ENCODE measurements at regions not wholly inside any gene's neighbourhood (a gene's known extent, or its start where the extent isn't known, plus 50 kb on each side); places are given as distances from the start of the nearest gene placed in this dataset.

DNA sequence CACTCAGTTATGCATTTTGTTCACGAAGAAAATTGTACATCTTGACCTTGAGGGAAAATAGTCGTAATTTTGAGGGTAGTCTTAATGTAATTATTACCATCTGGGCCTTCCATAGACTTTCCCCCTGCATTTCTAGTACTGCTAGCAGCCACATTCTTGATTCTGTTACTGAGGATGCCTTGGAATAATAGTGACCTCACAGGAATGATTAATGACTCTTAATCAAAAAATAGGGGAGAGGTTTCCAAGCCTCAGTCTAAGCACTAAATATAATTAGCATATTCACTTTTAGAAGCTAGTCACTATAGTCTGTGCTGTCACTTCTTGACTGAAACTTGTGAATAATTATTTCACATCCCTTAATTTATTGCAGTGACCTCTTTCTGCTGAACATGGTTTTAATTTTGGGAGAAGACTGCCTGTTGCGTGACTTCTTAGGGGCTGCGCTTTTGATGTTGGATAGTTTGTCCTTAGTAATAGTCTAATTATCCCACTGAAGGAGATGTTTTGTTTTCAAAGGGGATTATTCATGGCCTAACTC lies 400.5 kb downstream of the ADAMTS20 start:
- DNase-seq (ENCODE audit: low read depth, low spot score) (no peak), ATAC-seq (no peak)
- no peaks in the 10 kb centered on the region for H3K9me2 ChIP-seq (ENCODE audit: insufficient read depth)
- no peaks in the 10 kb centered on the region for H3K36me3 ChIP-seq (ENCODE audit: control insufficient read depth in 1 of 2, insufficient read depth in 2 of 2, low read length in 2 of 2)
- no peak overlapping the region for H3K4me2 ChIP-seq (ENCODE audit: low read length)
- no peaks in the 10 kb centered on the region for H3K27me3 ChIP-seq (ENCODE audit: insufficient read depth, low read length)
- H3K9me3 ChIP-seq (ENCODE audit: control insufficient read depth in 1 of 2, insufficient read depth in 1 of 2, low read depth in 1 of 2, low read length in 2 of 2): no peaks in the 10 kb centered on the region
- TF ChIP-seq SRF (IDR thresholded peaks at IDR 0.05; ENCODE audit: low read depth) (no peak), FOSL1 (IDR thresholded peaks at IDR 0.05; ENCODE audit: low read depth) (no peak), EZH2 (IDR thresholded peaks at IDR 0.05) (no peak), ZNF274 (IDR thresholded peaks at IDR 0.05; ENCODE audit: low read depth, low read length) (no peak), CBX3 (IDR thresholded peaks at IDR 0.05; ENCODE audit: low read depth) (no peak), SIN3A (IDR thresholded peaks at IDR 0.05; ENCODE audit: low read depth) (no peak), TCF7L2 (IDR thresholded peaks at IDR 0.05; ENCODE audit: borderline replicate concordance, extremely low read depth, insufficient read depth, insufficient read length) (no peak), ELF1 (IDR thresholded peaks at IDR 0.05; ENCODE audit: borderline replicate concordance, low read depth) (no peak), POLR2AphosphoS5 (IDR thresholded peaks at IDR 0.05; ENCODE audit: low read depth, low read length) (no peak), CEBPB (IDR thresholded peaks at IDR 0.05; ENCODE audit: low read depth) (no peak), YY1 (IDR thresholded peaks at IDR 0.05; ENCODE audit: extremely low read depth, insufficient replicate concordance, low read depth, low read length) (no peak)
- TF ChIP-seq, protein P1, sequence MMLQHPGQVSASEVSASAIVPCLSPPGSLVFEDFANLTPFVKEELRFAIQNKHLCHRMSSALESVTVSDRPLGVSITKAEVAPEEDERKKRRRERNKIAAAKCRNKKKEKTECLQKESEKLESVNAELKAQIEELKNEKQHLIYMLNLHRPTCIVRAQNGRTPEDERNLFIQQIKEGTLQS (IDR thresholded peaks at IDR 0.05): no peak
- TF ChIP-seq, protein P2, sequence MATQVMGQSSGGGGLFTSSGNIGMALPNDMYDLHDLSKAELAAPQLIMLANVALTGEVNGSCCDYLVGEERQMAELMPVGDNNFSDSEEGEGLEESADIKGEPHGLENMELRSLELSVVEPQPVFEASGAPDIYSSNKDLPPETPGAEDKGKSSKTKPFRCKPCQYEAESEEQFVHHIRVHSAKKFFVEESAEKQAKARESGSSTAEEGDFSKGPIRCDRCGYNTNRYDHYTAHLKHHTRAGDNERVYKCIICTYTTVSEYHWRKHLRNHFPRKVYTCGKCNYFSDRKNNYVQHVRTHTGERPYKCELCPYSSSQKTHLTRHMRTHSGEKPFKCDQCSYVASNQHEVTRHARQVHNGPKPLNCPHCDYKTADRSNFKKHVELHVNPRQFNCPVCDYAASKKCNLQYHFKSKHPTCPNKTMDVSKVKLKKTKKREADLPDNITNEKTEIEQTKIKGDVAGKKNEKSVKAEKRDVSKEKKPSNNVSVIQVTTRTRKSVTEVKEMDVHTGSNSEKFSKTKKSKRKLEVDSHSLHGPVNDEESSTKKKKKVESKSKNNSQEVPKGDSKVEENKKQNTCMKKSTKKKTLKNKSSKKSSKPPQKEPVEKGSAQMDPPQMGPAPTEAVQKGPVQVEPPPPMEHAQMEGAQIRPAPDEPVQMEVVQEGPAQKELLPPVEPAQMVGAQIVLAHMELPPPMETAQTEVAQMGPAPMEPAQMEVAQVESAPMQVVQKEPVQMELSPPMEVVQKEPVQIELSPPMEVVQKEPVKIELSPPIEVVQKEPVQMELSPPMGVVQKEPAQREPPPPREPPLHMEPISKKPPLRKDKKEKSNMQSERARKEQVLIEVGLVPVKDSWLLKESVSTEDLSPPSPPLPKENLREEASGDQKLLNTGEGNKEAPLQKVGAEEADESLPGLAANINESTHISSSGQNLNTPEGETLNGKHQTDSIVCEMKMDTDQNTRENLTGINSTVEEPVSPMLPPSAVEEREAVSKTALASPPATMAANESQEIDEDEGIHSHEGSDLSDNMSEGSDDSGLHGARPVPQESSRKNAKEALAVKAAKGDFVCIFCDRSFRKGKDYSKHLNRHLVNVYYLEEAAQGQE (IDR thresholded peaks at IDR 0.05; ENCODE audit: low read depth): no peak
- TF ChIP-seq, protein P3, sequence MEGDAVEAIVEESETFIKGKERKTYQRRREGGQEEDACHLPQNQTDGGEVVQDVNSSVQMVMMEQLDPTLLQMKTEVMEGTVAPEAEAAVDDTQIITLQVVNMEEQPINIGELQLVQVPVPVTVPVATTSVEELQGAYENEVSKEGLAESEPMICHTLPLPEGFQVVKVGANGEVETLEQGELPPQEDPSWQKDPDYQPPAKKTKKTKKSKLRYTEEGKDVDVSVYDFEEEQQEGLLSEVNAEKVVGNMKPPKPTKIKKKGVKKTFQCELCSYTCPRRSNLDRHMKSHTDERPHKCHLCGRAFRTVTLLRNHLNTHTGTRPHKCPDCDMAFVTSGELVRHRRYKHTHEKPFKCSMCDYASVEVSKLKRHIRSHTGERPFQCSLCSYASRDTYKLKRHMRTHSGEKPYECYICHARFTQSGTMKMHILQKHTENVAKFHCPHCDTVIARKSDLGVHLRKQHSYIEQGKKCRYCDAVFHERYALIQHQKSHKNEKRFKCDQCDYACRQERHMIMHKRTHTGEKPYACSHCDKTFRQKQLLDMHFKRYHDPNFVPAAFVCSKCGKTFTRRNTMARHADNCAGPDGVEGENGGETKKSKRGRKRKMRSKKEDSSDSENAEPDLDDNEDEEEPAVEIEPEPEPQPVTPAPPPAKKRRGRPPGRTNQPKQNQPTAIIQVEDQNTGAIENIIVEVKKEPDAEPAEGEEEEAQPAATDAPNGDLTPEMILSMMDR (IDR thresholded peaks at IDR 0.05 in 2 of 3, conservative IDR thresholded peaks at IDR 0.05 in 1 of 3; ENCODE audit: borderline replicate concordance in 1 of 3, insufficient read depth in 1 of 3, low read depth in 2 of 3, low read length in 2 of 3): no peak
- TF ChIP-seq, protein P4, sequence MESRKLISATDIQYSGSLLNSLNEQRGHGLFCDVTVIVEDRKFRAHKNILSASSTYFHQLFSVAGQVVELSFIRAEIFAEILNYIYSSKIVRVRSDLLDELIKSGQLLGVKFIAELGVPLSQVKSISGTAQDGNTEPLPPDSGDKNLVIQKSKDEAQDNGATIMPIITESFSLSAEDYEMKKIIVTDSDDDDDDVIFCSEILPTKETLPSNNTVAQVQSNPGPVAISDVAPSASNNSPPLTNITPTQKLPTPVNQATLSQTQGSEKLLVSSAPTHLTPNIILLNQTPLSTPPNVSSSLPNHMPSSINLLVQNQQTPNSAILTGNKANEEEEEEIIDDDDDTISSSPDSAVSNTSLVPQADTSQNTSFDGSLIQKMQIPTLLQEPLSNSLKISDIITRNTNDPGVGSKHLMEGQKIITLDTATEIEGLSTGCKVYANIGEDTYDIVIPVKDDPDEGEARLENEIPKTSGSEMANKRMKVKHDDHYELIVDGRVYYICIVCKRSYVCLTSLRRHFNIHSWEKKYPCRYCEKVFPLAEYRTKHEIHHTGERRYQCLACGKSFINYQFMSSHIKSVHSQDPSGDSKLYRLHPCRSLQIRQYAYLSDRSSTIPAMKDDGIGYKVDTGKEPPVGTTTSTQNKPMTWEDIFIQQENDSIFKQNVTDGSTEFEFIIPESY (IDR thresholded peaks at IDR 0.05; ENCODE audit: extremely low read depth, insufficient replicate concordance, low read length): no peak
- H3K4me3 ChIP-seq (replicated peaks in 1 of 2; ENCODE audit: low read depth in 1 of 2, low read length in 2 of 2): no peak overlapping the region
- intact Hi-C loops (cut with micrococcal nuclease): no loop called here
- CTCF ChIA-PET: no interaction called here
- RAD21 ChIA-PET (ENCODE audit: low non-redundant PET in 1 of 2, low total read pairs in 2 of 2, uncharacterized antibody in 2 of 2, unreplicated experiment in 2 of 2): no interaction called here
- H2AFZ ChIP-seq (ENCODE audit: low read depth, low read length, poor library complexity, severe bottlenecking): no peak overlapping the region
- POLR2A ChIA-PET: no interaction called here
- H3K27ac ChIP-seq (ENCODE audit: low read depth, low read length): no peak overlapping the region
- H4K20me1 ChIP-seq (ENCODE audit: insufficient read depth): no peaks in the 10 kb centered on the region
- no TSS peak for BruUV-seq (replicated peaks)
- no peaks in the 10 kb centered on the region for H3K4me1 ChIP-seq (ENCODE audit: control insufficient read depth in 1 of 2, insufficient read depth in 2 of 2, low read length in 2 of 2)
- H3K79me2 ChIP-seq (ENCODE audit: insufficient read depth, low read length): no peaks in the 10 kb centered on the region
- no peak overlapping the region for H3K9ac ChIP-seq (ENCODE audit: low read length)
